Thyroid gland (tissue), 4 donors: ENCODE measurements at regions not wholly inside any gene's neighbourhood (a gene's known extent, or its start where the extent isn't known, plus 50 kb on each side); places are given as distances from the start of the nearest gene placed in this dataset.

Experiments used
- POLR2A ChIP-seq, 2 donors: fragments of 450-650 bp; IDR thresholded peaks; one replicate each; pipeline ENCODE4 v1.6.1; 2017; ENCODE audit warnings: antibody characterized with exemption in 2 of 2, mild to moderate bottlenecking in 2 of 2, moderate library complexity in 1 of 2
- TF ChIP-seq, protein P1 (sequence below), 6 experiments: fragments of 200-600 bp in 3 of 6; fragments of 450-650 bp in 3 of 6; sonication (generic) in 3 of 6; IDR thresholded peaks; one replicate each; pipeline ENCODE4 v1.5.1; 2016 to 2019; ENCODE audit warnings: antibody characterized with exemption in 6 of 6, mild to moderate bottlenecking in 2 of 6, inconsistent platforms in 1 of 6, moderate library complexity in 1 of 6

- TF ChIP-seq, protein P1, sequence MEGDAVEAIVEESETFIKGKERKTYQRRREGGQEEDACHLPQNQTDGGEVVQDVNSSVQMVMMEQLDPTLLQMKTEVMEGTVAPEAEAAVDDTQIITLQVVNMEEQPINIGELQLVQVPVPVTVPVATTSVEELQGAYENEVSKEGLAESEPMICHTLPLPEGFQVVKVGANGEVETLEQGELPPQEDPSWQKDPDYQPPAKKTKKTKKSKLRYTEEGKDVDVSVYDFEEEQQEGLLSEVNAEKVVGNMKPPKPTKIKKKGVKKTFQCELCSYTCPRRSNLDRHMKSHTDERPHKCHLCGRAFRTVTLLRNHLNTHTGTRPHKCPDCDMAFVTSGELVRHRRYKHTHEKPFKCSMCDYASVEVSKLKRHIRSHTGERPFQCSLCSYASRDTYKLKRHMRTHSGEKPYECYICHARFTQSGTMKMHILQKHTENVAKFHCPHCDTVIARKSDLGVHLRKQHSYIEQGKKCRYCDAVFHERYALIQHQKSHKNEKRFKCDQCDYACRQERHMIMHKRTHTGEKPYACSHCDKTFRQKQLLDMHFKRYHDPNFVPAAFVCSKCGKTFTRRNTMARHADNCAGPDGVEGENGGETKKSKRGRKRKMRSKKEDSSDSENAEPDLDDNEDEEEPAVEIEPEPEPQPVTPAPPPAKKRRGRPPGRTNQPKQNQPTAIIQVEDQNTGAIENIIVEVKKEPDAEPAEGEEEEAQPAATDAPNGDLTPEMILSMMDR (IDR thresholded peaks at IDR 0.05) = no peak
- TF ChIP-seq POLR2A (IDR thresholded peaks at IDR 0.05) = no peak
Observed at GRCh38 chr20:39249798-39250197, 287.7 kb downstream of the DHX35 start.
